Left lobe of liver (tissue), 2 donors: ENCODE measurements at regions not wholly inside any gene's neighbourhood (a gene's known extent, or its start where the extent isn't known, plus 50 kb on each side); places are given as distances from the start of the nearest gene placed in this dataset.
"Not testable (repeated sequence)": the region's sequence is repeated elsewhere in the genome, so short reads cannot be mapped to it uniquely, and the experiment has no call there.

Experiments
- ATAC-seq: fragments of 200-7000 bp; cut with Tn5 transposase; one replicate; pipeline ENCODE4 v1.9.1; 2020; ENCODE audit warnings: mild to moderate bottlenecking, moderate library complexity
- DNase-seq: peaks from one replicate; pipeline ENCODE4 v3.0.0-alpha.2; 2020; ENCODE audit warnings: low spot score
- donor health status: DM: no; HTN: no; CAD: no; lungs with moderate emphysema.
- donor health status: DM: no; HTN: yes; CAD: no.

- no peak for ATAC-seq
- no peak for DNase-seq
Measured at GRCh38 chr2:61632276-61633169, 94.4 kb upstream of the XPO1 start.

- no peak for ATAC-seq
- DNase-seq, result no peak
Measured at GRCh38 chr2:61631321-61631720, 93.2 kb upstream of the XPO1 start.

GRCh38 chr2:61626827-61627226 lies 88.7 kb upstream of the XPO1 start:
- DNase-seq (no peak), ATAC-seq (no peak)

- no peak for ATAC-seq
- no peak for DNase-seq
Measured at GRCh38 chr2:61623747-61624146, 85.6 kb upstream of the XPO1 start.

- DNase-seq (no peak), ATAC-seq (no peak)
Measured at GRCh38 chr2:61620244-61621159, 82.3 kb upstream of the XPO1 start.

- ATAC-seq (no peak), DNase-seq (no peak)
Measured at GRCh38 chr2:61619561-61619960, 81.4 kb upstream of the XPO1 start.

GRCh38 chr2:61617610-61618009 lies 79.5 kb upstream of the XPO1 start:
- DNase-seq, result no peak
- no peak for ATAC-seq

- no peak for ATAC-seq
- no peak for DNase-seq
Measured at GRCh38 chr2:61605245-61605644, 67.1 kb upstream of the XPO1 start.

GRCh38 chr2:61604433-61604832 lies 66.3 kb upstream of the XPO1 start:
- no peak for DNase-seq
- ATAC-seq, result no peak

GRCh38 chr2:61598515-61599156 lies 60.5 kb upstream of the XPO1 start:
- DNase-seq, ATAC-seq: not testable (repeated sequence)

GRCh38 chr2:61597300-61598289 lies 59.4 kb upstream of the XPO1 start:
- ATAC-seq (no peak), DNase-seq (no peak)

- not testable (repeated sequence) for ATAC-seq, DNase-seq
Measured at GRCh38 chr2:61594201-61594600, 56.0 kb upstream of the XPO1 start.

- not testable (repeated sequence) for ATAC-seq, DNase-seq
Measured at GRCh38 chr2:61593648-61594047, 55.5 kb upstream of the XPO1 start.

- DNase-seq (no peak), ATAC-seq (no peak)
Measured at GRCh38 chr2:61590214-61590613, 52.1 kb upstream of the XPO1 start.

- no peak for DNase-seq
- ATAC-seq, result no peak
Measured at GRCh38 chr2:61588566-61588965, 50.4 kb upstream of the XPO1 start.
